Muscle of back (tissue), 3 donors: ENCODE measurements at regions not wholly inside any gene's neighbourhood (a gene's known extent, or its start where the extent isn't known, plus 50 kb on each side); places are given as distances from the start of the nearest gene placed in this dataset.

Experiments used
- DNase-seq, 3 donors: peaks; one replicate each; pipeline versions ENCODE4 v3.0.0 to v3.0.0-alpha.2; 2013

GRCh38 chr1:80436851-80437250 is 1363.9 kb upstream of the ADGRL2 start:
- DNase-seq = no peak

- DNase-seq = peak; percentile 38 to 64 (median 59)
Observed at GRCh38 chr1:80427881-80428280, 1372.9 kb upstream of the ADGRL2 start.

GRCh38 chr1:80424249-80424648 is 1376.5 kb upstream of the ADGRL2 start:
- DNase-seq = no peak

GRCh38 chr1:80418134-80418533 is 1382.6 kb upstream of the ADGRL2 start:
- no peak for DNase-seq

GRCh38 chr1:80417671-80418070 is 1383.1 kb upstream of the ADGRL2 start:
- peak in 1 of 3 donors; percentile 47 for DNase-seq

GRCh38 chr1:80413969-80414368 is 1386.8 kb upstream of the ADGRL2 start:
- no peak for DNase-seq

GRCh38 chr1:80410233-80410632 is 1390.5 kb upstream of the ADGRL2 start:
- no peak for DNase-seq

GRCh38 chr1:80403471-80403893 is 1397.0 kb upstream of the ADGRL4 start:
- DNase-seq = no peak

GRCh38 chr1:80402625-80403024 is 1396.1 kb upstream of the ADGRL4 start:
- no peak for DNase-seq

GRCh38 chr1:80401757-80402156 is 1395.2 kb upstream of the ADGRL4 start:
- DNase-seq = no peak

GRCh38 chr1:80392529-80392928 is 1386.0 kb upstream of the ADGRL4 start:
- no peak for DNase-seq

- no peak for DNase-seq
Observed at GRCh38 chr1:80385650-80386049, 1379.1 kb upstream of the ADGRL4 start.

GRCh38 chr1:80384959-80385358 is 1378.4 kb upstream of the ADGRL4 start:
- no peak for DNase-seq

GRCh38 chr1:80384083-80384830 is 1377.7 kb upstream of the ADGRL4 start:
- DNase-seq = no peak

- DNase-seq = peak in 1 of 3 donors; percentile 68
Observed at GRCh38 chr1:80375662-80376061, 1369.1 kb upstream of the ADGRL4 start.

GRCh38 chr1:80375109-80375508 is 1368.6 kb upstream of the ADGRL4 start:
- DNase-seq = no peak

GRCh38 chr1:80369780-80370179 is 1363.2 kb upstream of the ADGRL4 start:
- no peak for DNase-seq

GRCh38 chr1:80367058-80367457 is 1360.5 kb upstream of the ADGRL4 start:
- no peak for DNase-seq

- no peak for DNase-seq
Observed at GRCh38 chr1:80365359-80366021, 1359.0 kb upstream of the ADGRL4 start.

- DNase-seq = no peak
Observed at GRCh38 chr1:80363689-80364475, 1357.4 kb upstream of the ADGRL4 start.

GRCh38 chr1:80359666-80360065 is 1353.1 kb upstream of the ADGRL4 start:
- DNase-seq = peak in 2 of 3 donors; percentile 16 to 45

- DNase-seq = no peak
Observed at GRCh38 chr1:80349218-80349617, 1342.7 kb upstream of the ADGRL4 start.

- DNase-seq = peak in 2 of 3 donors; percentile 13 to 35
Observed at GRCh38 chr1:80341021-80341420, 1334.5 kb upstream of the ADGRL4 start.
